H9 (cell line): ENCODE measurements at regions not wholly inside any gene's neighbourhood (a gene's known extent, or its start where the extent isn't known, plus 50 kb on each side); places are given as distances from the start of the nearest gene placed in this dataset.

Source experiments
- DNase-seq: peaks from one replicate; pipeline ENCODE4 v3.0.0-alpha.2; 2017
- H2AFZ ChIP-seq: one replicate; pipeline ENCODE4 v1.6.1; 2013; ENCODE audit warnings: mild to moderate bottlenecking, low read length, control low read depth, moderate library complexity
- H2AK5ac ChIP-seq: 2 replicates; pipeline ENCODE4 v1.6.1; 2013; ENCODE audit warnings: low read length, control low read depth, mixed read lengths; ENCODE audit not compliant: insufficient read length
- H2BK120ac ChIP-seq: one replicate; pipeline ENCODE4 v1.6.1; 2013; ENCODE audit warnings: low read depth, mild to moderate bottlenecking, low read length, control low read depth, inconsistent platforms; ENCODE audit not compliant: poor library complexity, severe bottlenecking
- H2BK12ac ChIP-seq: 2 replicates; pipeline ENCODE4 v1.6.1; 2013; ENCODE audit warnings: low read length, control low read depth, mixed read lengths, low read depth; ENCODE audit not compliant: insufficient read length
- H2BK15ac ChIP-seq: 2 replicates; pipeline ENCODE4 v1.6.1; 2013; ENCODE audit warnings: low read depth, low read length, control low read depth
- H2BK20ac ChIP-seq: one replicate; pipeline ENCODE4 v1.6.1; 2013; ENCODE audit warnings: low read depth, mild to moderate bottlenecking, low read length, control low read depth, inconsistent platforms; ENCODE audit not compliant: poor library complexity, severe bottlenecking
- H2BK5ac ChIP-seq: 2 replicates; pipeline ENCODE4 v1.6.1; 2013; ENCODE audit warnings: low read length, control low read depth, mixed read lengths; ENCODE audit not compliant: insufficient read length
- H3K14ac ChIP-seq: 2 replicates; pipeline ENCODE4 v1.6.1; 2013; ENCODE audit warnings: low read length, control low read depth; ENCODE audit not compliant: insufficient read depth
- H3K18ac ChIP-seq: 2 replicates; pipeline ENCODE4 v1.6.1; 2013; ENCODE audit warnings: low read depth, mild to moderate bottlenecking, mixed read lengths, low read length, control low read depth; ENCODE audit not compliant: insufficient read length
- H3K23ac ChIP-seq: 2 replicates; pipeline ENCODE4 v1.6.1; 2013; ENCODE audit warnings: low read length, control low read depth, mixed read lengths, low read depth; ENCODE audit not compliant: insufficient read length
- H3K23me2 ChIP-seq: 2 replicates; pipeline ENCODE4 v1.6.1; 2013; ENCODE audit warnings: low read depth, mild to moderate bottlenecking, mixed read lengths, low read length, control low read depth; ENCODE audit not compliant: insufficient read length, poor library complexity, severe bottlenecking
- H3K27ac ChIP-seq: 2 replicates; pipeline ENCODE4 v1.5.1; 2013; ENCODE audit warnings: low read length, control low read depth, mixed read lengths, low read depth; ENCODE audit not compliant: insufficient read length
- H3K27me3 ChIP-seq: 2 replicates; pipeline ENCODE4 v1.6.1; 2013; ENCODE audit warnings: low read length, control low read depth, inconsistent platforms; ENCODE audit not compliant: insufficient read depth
- H3K4ac ChIP-seq: 2 replicates; pipeline ENCODE4 v1.6.1; 2013; ENCODE audit warnings: low read depth, mild to moderate bottlenecking, control low read depth, inconsistent platforms, low read length, moderate library complexity
- H3K4me1 ChIP-seq: 2 replicates; pipeline ENCODE4 v1.6.1; 2013; ENCODE audit warnings: low read length, control low read depth, inconsistent platforms; ENCODE audit not compliant: insufficient read depth
- H3K4me2 ChIP-seq: 2 replicates; pipeline ENCODE4 v1.6.1; 2013; ENCODE audit warnings: low read length, control low read depth, mixed read lengths; ENCODE audit not compliant: insufficient read length, insufficient read depth
- H3K56ac ChIP-seq: 2 replicates; pipeline ENCODE4 v1.6.1; 2013; ENCODE audit warnings: low read depth, mild to moderate bottlenecking, mixed read lengths, low read length, control low read depth; ENCODE audit not compliant: insufficient read length
- H3K79me1 ChIP-seq: 2 replicates; pipeline ENCODE4 v1.6.1; 2013; ENCODE audit warnings: low read depth, mild to moderate bottlenecking, moderate library complexity, low read length, control low read depth, inconsistent platforms; ENCODE audit not compliant: insufficient read depth, poor library complexity, severe bottlenecking
- H3K79me2 ChIP-seq: 2 replicates; pipeline ENCODE4 v1.6.1; 2013; ENCODE audit warnings: low read length, control low read depth, inconsistent platforms; ENCODE audit not compliant: insufficient read depth
- H3K9ac ChIP-seq: 2 replicates; pipeline ENCODE4 v1.6.1; 2013; ENCODE audit warnings: low read length, control low read depth, mixed read lengths; ENCODE audit not compliant: insufficient read length; ENCODE audit errors: extremely low read depth
- H3K9me3 ChIP-seq: one replicate; pipeline ENCODE4 v1.6.1; 2013; ENCODE audit warnings: low read depth, low read length, inconsistent platforms; ENCODE audit not compliant: control insufficient read depth
- H3T11ph ChIP-seq: one replicate; pipeline ENCODE4 v1.6.1; 2013; ENCODE audit warnings: mild to moderate bottlenecking, low read length, control low read depth, inconsistent platforms
- H4K20me1 ChIP-seq: one replicate; pipeline ENCODE4 v1.6.1; 2013; ENCODE audit not compliant: control insufficient read depth, insufficient read length, insufficient read depth
- H4K5ac ChIP-seq: 2 replicates; pipeline ENCODE4 v1.6.1; 2013; ENCODE audit warnings: low read depth, mild to moderate bottlenecking, mixed read lengths, low read length, control low read depth; ENCODE audit not compliant: insufficient read length
- H4K8ac ChIP-seq: replicated peaks from 2 replicates; pipeline ENCODE4 v1.6.1; 2013; ENCODE audit warnings: low read length, control low read depth, mixed read lengths, low read depth; ENCODE audit not compliant: insufficient read length
- H4K91ac ChIP-seq: 2 replicates; pipeline ENCODE4 v1.6.1; 2013; ENCODE audit warnings: low read depth, mild to moderate bottlenecking, moderate library complexity, mixed read lengths, low read length, control low read depth; ENCODE audit not compliant: insufficient read length
- H3K27ac Mint-ChIP-seq, 3 experiments: 2 replicates in 2 of 3; 3 replicates in 1 of 3; pipeline ENCODE4 v1.8.0; 2020 to 2021; ENCODE audit warnings: mixed read lengths in 3 of 3, mild to moderate bottlenecking in 1 of 3, moderate library complexity in 1 of 3
- H3K27me3 Mint-ChIP-seq: 2 replicates; pipeline ENCODE4 v1.8.0; 2021; ENCODE audit warnings: low read depth, mild to moderate bottlenecking, moderate library complexity, mixed read lengths
- H3K36me3 Mint-ChIP-seq, 3 experiments: 2 replicates in 2 of 3; 3 replicates in 1 of 3; pipeline ENCODE4 v1.8.0; 2020 to 2021; ENCODE audit warnings: low read depth in 3 of 3, mixed read lengths in 3 of 3; ENCODE audit not compliant: insufficient read depth in 1 of 3
- H3K4me1 Mint-ChIP-seq, 2 experiments: 2 replicates each; pipeline ENCODE4 v1.8.0; 2020; ENCODE audit warnings: mixed read lengths in 2 of 2
- H3K4me3 Mint-ChIP-seq, 2 experiments: 2 replicates in 1 of 2; 3 replicates in 1 of 2; pipeline ENCODE4 v1.8.0; 2020 to 2021; ENCODE audit warnings: mild to moderate bottlenecking in 2 of 2, mixed read lengths in 2 of 2, moderate library complexity in 1 of 2
- H3K9me3 Mint-ChIP-seq, 2 experiments: 2 replicates in 1 of 2; 3 replicates in 1 of 2; pipeline ENCODE4 v1.8.0; 2020; ENCODE audit warnings: mild to moderate bottlenecking in 2 of 2, mixed read lengths in 2 of 2, moderate library complexity in 1 of 2
- WGBS: extraction: QIAGEN DNeasy Blood & Tissue Kit; methylation state at CpG from one replicate; pipeline ENCODE4 v1.1.7; 2013; ENCODE audit warnings: missing lambda C conversion rate, low lambda C conversion rate, mixed read lengths; ENCODE audit not compliant: insufficient read length; ENCODE audit errors: extremely low coverage; 5-methylcytosine and 5-hydroxymethylcytosine counted together
- TF ChIP-seq, protein P1 (sequence below): fragments of 200-600 bp; sonication (generic); conservative IDR thresholded peaks from 3 replicates; pipeline ENCODE4 v1.8.0; 2021; ENCODE audit warnings: antibody characterized with exemption, mild to moderate bottlenecking

DNA sequence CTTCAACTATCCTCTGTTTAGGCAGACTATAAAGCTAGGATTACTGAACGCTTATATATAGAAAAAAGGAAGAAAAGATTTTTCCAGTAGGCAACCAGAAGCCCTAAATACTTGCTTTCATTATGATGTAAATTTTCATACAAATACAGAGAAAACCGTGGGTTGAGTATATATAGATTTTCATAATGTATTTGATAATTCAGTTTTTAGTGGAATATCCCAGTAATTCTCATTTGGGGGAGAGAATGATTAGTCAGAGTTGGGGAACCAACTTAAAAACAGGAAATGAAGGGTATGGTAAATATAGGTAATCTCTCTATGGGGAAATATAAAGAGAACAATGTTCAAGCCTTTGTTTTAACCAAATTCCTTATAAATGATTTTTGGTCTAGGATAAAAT is 154.0 kb upstream of the CITED2 start:
- Histone ChIP-seq H2BK12ac (no peak overlapping the region), H3K18ac (no peak overlapping the region), H3K9ac (no peak overlapping the region), H2BK15ac (no peak overlapping the region), H3K9me3 (no peaks in the 10 kb centered on the region), H3K79me2 (no peaks in the 10 kb centered on the region), H4K91ac (no peak overlapping the region), H3K4me1 (no peaks in the 10 kb centered on the region), H3K79me1 (no peaks in the 10 kb centered on the region), H2BK5ac (no peak overlapping the region), H3K4ac (no peak overlapping the region), H3K23me2 (no peaks in the 10 kb centered on the region), H2BK120ac (no peak overlapping the region), H3K14ac (no peak overlapping the region), H3K23ac (no peak overlapping the region), H2BK20ac (no peak overlapping the region), H3T11ph (no peak overlapping the region), H3K4me2 (no peak overlapping the region), H3K27me3 (no peaks in the 10 kb centered on the region), H2AFZ (no peak overlapping the region), H2AK5ac (no peak overlapping the region), H4K8ac (no peak overlapping the region), H4K20me1 (no peaks in the 10 kb centered on the region), H3K56ac (no peak overlapping the region), H4K5ac (no peak overlapping the region), H3K27ac (no peak overlapping the region)
- no peak for DNase-seq
- Mint-ChIP-seq H3K27me3 (no peaks in the 10 kb centered on the region), H3K9me3 (peaks cover 0 to 4% of the 10 kb centered on the region in 2 experiments; a peak in 1 of 5 replicates), H3K36me3 (peaks cover 0 to 4% (median 2%) of the 10 kb centered on the region in 3 experiments; a peak in 2 of 7 replicates), H3K27ac (no peak overlapping the region), H3K4me1 (peaks cover under 1 to 2% of the 10 kb centered on the region in 2 experiments; a peak in 3 of 4 replicates), H3K4me3 (no peak overlapping the region)
- no CpG with 5 or more reads among the region's 2 CpGs for WGBS
- TF ChIP-seq, protein P1, sequence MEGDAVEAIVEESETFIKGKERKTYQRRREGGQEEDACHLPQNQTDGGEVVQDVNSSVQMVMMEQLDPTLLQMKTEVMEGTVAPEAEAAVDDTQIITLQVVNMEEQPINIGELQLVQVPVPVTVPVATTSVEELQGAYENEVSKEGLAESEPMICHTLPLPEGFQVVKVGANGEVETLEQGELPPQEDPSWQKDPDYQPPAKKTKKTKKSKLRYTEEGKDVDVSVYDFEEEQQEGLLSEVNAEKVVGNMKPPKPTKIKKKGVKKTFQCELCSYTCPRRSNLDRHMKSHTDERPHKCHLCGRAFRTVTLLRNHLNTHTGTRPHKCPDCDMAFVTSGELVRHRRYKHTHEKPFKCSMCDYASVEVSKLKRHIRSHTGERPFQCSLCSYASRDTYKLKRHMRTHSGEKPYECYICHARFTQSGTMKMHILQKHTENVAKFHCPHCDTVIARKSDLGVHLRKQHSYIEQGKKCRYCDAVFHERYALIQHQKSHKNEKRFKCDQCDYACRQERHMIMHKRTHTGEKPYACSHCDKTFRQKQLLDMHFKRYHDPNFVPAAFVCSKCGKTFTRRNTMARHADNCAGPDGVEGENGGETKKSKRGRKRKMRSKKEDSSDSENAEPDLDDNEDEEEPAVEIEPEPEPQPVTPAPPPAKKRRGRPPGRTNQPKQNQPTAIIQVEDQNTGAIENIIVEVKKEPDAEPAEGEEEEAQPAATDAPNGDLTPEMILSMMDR: no peak
